DND-41 (cell line): ENCODE measurements at regions not wholly inside any gene's neighbourhood (a gene's known extent, or its start where the extent isn't known, plus 50 kb on each side); places are given as distances from the start of the nearest gene placed in this dataset.

Experiments
- CTCF ChIP-seq: IDR thresholded peaks from 2 replicates; pipeline ENCODE4 v1.5.1; 2012; ENCODE audit warnings: borderline replicate concordance, low read length, moderate library complexity, mild to moderate bottlenecking; ENCODE audit not compliant: poor library complexity, severe bottlenecking; ENCODE audit errors: extremely low read depth
- EZH2 ChIP-seq: IDR thresholded peaks from 3 replicates; pipeline ENCODE4 v1.6.1; 2012; ENCODE audit warnings: borderline replicate concordance, low read depth, mild to moderate bottlenecking, moderate library complexity, low read length, inconsistent platforms; ENCODE audit not compliant: severe bottlenecking

GRCh38 chr2:150282357-150282756 is 205.1 kb downstream of the RND3 start:
- TF ChIP-seq CTCF: no peak
- TF ChIP-seq EZH2: no peak
